ENCODE measurements at regions not wholly inside any gene's neighbourhood (a gene's known extent, or its start where the extent isn't known, plus 50 kb on each side); places are given as distances from the start of the nearest gene placed in this dataset.

DNA sequence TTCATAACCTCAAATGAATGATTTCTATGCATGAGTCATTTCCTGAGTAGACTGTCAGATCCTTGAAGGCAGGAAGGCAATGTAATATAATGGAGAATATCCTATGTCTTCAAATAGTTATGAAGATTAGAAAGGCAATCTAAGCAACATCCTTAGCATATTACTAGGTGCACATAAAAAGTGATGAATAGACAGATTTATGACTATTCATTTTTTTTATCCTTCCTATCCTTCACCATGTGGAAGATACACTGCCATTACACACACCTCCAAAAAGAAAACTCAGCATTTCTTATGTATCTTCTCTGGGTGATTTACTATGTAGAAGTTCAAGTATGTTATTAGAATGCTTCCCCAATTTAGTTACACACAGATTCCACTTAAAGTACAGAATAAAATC is 126.4 kb upstream of the MAF start:
- DNase-seq = no peak

DNA sequence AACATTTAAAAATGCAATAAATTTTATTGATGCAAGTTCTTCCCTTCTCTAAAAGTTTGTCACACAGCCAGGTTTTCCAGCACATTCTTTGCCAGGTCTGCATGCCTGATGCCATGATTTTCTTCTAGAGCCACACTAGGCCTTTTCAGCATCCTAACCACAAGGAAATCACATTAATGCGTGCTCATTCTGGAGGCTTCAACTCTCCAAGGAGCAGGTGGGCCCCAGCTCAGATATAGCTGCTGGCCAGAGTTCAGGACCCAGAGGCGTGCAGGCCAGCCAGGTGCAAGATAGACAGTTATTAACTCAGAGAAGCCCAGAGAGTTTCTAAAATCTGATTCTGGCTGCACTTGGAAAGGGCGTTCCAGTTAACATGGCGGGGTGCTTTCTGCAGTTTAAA is 124.5 kb upstream of the MAF start:
- DNase-seq = no peak

DNA sequence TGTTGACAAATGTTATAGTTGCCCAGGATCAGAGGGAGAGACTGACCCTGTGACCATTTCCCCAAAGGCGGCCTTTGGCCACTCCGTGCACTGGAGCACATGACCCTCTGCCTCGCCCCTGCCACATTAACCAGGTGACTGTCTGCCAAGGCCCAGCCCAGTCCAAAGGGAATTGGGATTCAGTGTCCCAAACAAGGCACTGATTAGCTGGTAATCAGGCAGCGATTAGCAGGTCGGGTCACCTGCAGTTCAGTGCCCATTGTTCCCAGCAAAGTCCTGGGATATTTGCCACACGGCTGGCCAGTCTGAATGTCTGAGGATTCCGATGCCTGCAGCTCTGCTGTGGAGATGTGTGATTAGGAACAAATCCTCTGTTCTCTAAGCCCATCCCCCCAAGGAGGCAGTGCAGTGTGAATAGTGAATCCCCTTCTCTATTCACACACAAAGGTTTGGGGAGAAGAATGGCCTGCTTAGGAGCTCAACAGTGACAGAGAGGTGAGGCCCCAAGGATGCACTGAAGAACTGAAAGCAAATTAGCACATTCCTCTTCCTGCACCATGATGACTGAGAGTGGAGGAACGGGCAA is 123.1 kb upstream of the MAF start:
- no peak for DNase-seq

DNA sequence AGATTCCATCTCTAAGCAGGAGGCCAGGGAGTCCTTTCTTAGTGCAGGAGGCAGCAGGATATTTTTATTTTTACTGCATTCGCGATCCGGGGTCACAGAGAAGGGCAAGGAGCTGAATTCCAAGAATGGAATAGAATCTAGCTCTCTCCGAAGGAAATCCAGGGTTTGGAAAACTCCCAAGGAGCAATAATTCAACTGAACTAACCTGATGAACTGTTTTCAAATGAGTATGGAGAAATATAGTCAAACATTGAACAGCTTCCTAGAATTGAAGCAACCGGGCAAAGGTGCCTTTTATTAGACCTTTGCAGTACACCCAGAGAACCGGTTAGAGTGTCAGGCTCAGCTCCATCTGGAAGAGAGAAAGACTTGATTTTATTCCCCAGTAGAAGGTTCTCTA is 120.7 kb upstream of the MAF start:
- no peak for DNase-seq

DNA sequence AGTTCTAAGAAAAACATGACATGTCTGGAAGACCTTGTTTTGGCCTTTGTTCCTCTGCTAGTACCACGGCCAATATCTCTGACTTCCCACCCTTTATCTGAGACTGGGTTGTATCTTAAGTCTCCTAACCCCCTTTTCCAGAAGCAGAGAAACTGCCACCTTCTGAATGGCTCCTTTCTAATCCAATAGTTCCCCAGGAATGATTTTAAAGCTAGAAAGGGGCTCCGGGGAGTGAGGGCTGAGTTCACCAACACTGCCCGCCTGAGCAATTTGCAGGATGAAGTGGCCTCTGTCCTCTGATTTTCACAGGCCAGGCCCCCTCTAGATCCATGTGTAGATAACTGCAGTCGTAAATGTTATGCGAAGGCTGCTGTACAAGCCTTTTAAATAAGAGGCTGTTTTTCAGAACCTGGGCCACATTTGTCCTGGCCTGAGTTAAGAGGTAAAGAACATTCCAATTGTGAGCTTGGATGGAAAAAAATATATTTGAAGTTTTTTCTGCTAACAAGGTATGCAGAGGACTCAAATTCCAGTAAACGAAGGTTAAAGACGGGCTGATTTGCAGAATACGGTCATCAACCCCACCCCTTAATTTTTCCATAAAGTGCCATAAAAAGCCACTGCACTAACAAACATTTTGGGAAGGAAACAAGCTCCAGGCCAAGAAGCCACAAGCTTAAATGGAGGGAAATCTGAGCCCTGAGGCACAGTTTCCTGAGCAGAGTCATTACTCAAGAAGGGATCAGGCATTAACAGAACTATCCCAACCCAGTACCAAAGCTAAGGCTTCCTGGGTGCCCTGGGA is 117.0 kb upstream of the MAF start:
- no peak for DNase-seq

DNA sequence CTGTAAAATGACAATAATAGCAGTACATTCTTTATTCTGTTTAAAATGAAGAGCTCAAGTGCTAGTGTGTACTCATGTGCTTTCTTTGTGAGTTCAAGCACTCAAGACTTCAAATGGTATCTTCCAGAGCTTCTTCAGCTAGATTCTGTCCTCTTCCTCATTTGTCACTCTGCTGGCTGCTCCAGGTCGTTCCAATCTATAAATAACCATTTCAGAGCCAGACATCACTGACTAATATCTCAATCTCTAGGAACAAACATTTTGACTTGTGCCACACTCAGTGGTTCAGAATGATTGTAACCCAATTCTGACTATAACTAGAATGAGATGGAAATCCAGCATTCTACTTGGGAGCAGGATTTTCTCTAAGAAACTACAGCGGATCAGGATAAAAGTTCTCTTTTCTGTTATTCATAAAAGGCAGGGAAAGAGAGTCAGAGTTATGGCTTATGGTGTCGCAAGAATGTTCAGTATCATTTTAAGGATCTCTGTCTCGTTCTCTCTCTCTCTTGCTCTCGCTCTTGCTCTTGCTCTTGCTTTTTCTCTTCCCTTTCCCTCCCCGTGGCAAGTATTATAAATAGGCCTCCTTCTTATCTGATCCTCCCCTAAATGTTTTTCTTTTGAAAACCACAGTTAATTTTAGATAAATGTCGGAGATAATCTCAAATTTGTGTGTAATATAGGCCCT is 116.3 kb upstream of the MAF start:
- no peak for DNase-seq

DNA sequence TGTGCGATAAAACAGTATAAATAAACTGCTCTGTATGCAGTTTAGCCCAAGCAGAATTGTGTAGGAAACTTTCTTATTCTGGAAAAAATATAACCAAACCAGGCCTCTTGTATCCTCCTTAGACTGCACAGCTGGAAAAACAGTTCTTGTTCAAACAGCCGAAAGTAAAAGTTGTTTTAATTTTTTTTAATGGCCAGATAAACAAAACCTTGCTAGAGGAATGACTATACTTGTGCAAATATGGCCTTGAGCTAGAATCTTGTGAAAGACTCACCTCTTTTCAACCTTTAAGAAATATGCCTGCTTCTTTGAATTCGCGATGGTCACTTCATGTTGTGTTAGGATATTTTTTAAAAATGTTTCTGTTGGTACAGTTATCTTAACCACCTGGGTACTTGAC is 114.5 kb upstream of the MAF start:
- no peak for DNase-seq

DNA sequence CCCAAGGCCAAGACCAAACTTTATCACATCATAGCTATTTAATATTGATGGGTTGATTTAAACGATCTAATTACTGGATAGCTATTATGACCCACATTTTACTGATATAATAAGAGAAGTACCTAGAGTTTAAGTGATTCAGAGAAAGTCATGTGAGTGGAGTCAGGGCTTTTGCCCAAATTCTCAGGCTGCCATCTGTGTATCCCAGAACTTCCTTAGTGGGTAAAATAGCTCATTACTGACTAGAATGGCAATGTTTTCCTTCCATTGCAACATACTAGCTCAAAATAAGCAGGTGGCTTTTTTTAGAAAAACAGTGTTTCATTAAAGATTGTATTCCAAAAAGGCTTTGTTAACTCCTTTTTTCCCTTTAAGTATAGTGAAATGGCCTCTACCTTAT is 113.9 kb upstream of the MAF start:
- DNase-seq = no peak

DNA sequence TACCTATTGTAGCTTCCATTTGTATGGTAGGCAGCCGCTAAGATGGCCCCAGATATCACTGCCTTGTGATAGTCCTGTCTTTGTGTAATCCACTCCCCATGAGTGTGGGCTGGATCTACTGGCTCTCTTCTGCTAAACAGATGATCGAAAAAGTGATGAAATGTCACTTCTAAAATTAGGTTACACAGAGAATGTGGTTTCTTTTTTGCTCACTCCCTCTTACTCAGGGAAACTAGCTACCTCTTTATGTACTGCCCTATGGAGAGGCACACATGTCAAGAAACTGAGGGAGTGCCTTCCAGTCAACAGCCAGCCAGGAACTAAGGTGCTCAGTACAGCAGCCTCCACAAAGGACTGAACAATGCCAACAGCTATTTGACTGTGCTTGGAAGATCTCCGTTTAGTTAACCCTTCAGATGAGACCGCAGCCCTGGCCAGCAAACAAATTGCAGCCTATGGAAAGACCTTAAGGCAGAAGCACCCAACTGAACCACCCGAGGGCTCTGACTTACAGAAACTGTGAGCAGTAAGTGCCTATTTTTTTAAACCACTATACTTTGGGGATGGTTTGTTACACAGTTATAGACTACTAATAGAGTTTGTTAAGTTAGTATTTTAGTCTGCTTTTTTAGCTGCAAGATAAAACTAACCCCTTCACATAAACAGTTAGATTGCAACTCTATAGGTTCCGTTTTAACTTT is 113.2 kb upstream of the MAF start:
- DNase-seq = no peak

DNA sequence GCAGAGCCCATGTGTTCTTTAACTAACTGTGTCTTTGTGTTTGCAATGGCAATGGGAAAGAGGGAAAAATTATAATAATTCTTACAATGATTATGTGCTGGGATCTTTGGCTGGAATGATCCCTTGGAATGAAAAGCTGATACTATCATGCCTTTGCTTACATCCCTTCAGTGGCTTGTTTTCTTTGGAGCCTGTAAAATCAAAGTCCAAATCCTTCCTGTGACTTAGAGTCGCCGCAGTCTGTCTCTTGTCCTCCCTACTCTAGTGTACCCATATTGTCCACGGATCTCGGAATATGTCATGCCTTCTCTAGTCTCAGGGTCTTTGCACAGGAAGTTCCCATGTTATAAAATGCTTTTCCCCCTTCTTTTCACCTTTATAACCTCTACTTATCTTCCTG is 111.7 kb upstream of the MAF start:
- no peak for DNase-seq

DNA sequence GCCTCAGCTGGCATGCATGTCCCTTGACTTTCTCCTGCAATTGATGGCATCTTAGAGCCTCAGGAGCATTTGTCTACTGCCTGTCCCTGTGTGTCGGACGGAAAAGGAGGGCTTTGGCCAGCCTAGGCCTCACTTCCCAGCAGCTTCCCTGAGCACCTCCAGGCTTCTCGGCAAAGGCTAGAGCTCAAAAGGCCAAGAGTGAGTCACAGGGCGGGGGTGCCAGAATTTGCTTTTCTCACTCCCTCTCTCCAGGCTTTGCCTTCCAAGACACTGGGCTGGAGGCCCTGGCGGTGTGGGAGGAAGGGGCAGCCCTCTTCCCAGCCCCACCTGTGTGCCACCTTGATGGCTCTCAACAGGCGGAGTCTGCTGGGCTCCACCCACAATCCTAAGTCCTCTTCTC is 107.3 kb upstream of the MAF start:
- DNase-seq = no peak

DNA sequence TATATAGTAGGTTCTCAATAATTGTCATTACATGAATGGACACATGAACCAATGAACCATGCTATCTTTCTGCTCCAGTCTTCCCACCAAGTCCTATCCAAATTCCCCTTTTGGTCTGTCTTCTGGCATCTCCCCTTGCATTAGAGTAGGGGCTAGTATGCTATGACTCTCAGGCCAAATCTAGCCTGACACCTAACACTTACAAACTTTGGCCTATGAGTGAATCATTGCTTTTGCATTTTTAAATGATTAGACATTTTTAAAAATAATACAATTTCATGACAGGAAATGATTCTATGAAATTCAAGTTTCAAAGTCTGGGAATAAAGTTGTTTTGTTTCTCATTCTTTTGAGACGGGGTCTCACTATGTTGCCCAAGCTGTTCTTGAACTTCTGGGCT is 102.5 kb upstream of the MAF start:
- DNase-seq = no peak

DNA sequence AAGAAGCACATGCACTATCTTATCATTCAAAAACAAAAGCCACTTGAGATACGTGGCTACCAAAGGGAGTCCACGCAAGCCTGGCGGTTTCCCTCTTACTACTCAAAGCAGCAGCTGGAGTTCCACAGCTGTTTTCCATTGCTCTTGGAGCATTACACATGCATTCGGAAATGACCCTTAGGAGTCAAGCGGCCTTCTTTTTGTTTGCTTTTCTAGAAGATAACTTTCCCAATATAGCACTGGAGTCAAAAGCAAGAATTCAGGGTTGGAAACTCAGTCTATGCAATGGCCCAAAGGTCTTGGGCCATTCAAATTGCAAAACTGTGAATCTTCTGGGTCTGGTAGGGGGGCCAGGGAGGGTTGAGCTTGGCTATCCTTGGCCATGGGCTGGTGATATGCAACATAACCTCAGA is 97.8 kb upstream of the MAF start:
- DNase-seq = no peak

DNA sequence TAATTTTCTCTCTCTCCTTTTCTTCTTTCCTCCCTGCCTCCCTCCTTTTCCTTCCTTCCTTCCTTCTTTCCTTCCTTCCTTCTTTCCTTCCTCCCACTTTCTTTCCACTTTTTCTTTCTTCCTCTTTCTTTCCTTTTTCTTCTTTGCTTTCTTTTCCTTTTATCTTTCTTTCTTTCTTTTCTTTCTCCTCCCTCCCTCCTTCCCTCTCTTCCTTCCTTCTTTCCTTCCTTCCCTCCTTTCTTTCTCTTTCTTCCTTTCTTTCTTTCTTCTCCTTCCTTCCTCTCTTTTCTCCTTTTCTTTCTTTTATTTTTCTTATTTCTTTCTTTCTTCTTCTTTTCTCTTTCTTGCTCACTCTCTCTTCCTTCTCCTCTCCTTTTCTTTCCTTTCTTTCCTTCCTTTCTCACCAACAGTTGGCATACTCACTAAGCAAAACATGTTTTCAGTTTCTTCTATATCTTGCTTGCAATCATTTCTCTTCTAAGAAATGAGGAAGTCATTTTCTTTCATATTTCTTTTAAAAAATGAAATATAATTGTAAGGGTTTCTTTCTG is 97.1 kb upstream of the MAF start:
- no peak for DNase-seq

DNA sequence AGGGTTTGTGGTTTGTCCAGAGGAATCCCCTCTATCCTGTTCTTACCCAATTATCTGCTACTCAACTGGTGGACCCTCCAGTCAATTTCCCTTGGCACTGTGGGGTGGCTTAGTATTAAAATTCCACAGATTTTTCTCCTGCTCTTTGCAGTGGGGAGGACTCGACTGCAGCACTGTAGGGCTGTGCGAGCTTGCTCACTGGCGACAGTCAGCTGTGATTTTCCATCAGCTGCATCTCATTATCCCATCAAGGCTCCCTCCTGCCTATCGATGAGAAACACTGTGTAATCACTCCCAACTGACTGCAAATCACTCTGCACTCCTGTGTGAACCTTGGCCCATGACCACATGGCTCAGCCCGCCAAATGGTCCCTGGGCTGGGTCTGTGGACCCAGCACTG is 90.5 kb upstream of the MAF start:
- no peak for DNase-seq

DNA sequence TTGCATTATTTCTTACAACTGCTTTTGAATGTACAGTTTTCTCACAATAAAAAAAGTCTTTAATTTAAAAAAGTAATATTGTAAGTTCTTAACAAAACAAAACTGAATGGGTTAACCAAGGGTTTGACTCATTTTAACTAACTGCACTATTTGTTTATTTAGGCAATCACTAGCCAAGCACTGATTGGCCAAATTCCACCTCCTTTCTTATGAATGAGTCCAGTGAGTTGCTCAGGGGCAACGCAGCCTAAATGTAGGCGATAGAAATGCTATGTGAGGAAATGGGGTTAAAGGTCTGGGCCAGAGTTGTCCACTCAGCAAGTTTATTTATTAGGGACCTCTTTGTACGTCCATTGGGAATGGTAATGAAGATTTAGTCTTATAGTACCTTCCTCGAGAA is 89.6 kb upstream of the MAF start:
- DNase-seq = no peak

DNA sequence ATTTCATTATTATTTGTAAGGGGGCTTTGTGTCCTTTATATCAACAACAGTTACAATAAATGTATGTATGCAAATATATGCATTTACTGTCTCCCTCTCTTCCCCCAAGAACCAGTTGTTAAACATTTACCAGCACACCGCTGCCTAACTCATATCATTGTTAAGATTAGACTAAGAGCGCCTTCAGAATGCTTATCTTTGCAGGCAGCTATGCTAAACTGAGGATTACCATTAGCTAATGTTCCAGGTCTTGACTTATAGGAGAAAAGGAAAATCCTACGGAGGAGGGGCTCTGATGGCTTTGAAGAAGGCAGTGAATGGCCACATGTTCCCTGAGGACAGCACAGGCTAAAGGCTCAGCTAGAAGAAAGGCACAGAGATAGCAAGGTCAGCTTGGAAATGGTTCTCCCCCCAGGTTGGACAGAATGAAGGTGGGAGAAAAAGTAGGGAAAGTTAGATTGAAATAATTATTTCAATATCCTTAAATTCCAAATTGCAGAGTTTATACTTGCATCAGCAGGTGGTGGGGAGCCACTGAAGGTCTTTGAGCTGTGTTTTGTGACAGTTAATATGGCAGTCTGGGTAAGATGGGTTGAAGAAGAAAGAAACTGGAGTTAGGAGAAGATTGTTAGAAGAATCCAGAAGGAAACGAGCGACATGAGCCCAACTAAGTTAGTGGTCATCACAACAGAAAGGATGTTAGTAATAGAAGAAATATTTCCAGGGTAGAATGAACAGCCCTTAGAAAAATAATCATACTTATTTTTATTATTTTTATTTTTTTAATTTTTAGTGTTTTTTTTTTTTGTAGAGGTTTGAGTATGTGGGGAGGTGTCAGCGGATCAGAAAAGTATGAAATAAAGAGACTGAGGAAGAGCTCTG is 87.0 kb upstream of the MAF start:
- DNase-seq = no peak

DNA sequence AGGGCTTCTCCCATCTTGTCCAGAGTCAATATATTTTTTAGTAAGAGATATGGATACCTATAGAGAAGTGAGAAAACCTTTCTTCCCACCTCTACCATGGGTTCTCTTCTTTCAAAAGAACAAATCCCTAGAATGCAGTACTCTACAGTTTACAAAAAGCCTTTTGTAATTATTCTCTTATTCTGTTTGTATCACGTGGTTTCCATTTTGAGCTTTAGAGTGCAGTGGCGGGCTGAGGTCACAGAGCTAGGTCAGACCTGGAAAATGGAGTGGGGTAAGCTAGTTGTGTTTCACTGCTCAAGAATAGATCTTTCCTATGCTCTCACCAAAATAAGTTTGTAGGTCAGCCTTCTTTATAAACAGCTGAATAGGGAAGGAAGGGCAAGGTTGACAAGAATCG is 85.3 kb upstream of the MAF start:
- no peak for DNase-seq

DNA sequence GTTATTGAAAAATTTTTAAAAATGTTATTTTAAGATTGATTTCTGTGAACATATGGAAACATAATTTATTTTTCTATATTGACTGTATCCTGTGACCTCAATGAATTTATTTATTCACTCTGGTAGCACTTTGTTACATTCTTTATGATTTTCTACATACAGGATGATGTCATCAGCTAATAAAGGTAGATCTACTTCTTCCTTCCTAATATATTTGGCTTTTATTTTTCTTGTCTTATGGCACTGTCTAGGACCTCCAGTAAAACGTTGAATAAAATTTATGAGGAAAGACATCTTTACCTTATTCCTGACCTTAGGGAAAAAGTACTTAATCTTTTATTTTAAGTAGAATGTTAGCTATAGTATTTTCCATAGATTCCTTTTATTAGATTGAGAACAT is 78.8 kb upstream of the MAF start:
- no peak for DNase-seq

DNA sequence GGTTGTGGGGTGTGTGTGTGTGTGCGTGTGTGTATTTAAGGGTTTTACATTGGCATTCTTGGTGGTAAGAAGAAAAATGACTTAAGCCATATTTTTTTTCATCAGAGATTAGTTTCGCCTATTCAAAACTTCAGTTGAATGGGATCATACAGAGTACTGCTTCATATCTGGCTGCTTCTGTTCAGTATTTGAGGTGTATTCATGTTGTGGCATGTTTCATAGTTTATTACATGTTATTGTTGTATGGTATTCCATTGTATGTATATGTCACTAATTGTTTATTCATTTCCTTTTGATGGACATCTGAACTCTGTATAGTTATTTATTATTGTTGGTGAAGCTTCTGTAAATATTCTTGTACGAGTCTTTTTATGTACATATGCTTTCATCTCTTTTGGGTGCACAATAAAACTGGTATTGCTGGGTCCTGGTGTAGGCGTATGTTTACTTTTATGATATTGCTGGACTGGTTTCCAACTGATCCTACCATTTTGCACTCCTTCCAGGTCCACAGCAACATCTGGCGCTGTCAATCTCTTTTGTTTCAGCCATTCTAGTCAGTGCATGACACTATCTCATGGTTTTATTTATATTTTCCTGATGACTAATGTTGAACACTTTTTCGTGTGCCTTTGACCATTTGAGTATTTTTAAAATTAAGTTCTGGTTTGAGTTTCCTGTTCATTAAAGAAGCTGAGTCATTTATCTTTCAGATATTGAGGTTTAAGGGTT is 77.4 kb upstream of the MAF start:
- DNase-seq = no peak

DNA sequence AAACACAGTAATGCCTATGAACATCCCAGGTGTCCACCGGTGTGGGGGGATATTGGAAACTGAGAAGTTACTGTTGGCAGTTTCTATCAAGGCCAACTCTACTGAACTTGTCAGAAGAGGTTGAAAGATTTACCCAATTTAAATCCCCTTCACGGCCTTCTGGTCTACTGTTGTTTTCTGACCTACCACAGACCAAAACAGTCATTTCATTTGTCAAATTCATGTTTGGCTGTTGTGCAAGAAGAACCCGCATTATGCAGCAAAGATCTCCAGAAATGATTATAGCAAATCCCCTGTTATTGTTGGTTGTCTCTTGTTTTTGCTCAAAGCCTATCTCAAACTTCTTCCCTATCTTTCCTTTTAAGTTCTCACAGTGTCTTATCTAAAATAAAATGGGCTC is 73.1 kb upstream of the MAF start:
- no peak for DNase-seq

DNA sequence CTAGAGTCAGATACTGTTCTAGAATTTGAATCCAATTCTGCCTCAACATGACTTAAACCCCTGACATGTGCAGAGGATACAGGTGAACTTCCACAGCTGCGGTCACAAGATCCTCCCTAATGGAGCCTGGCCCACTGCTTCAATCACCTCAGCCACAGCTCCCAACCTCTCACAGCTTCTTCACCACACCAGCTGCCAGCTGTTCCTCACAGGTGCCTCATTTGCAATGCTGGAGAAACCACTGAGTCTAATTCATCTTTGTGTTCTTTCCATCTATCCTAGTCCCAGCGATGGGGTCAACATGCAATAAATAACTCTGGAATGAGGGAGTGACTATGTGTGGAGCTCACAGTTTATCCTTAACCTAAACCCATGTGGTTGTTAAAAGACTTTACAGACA is 72.0 kb upstream of the MAF start:
- no peak for DNase-seq

Measured in CD4-positive, alpha-beta T cell treated with Interleukin-10 for 1 hour (primary cell).